Calu3 (cell line): ENCODE measurements at regions not wholly inside any gene's neighbourhood (a gene's known extent, or its start where the extent isn't known, plus 50 kb on each side); places are given as distances from the start of the nearest gene placed in this dataset.

Experiments
- BruUV-seq: library from RNA; stranded (reverse); fragments of 400-500 nt; replicated peaks from 2 replicates; lab custom pipeline; 2021; lab: Mats Ljungman, UMichigan
- CTCF ChIA-PET: fragments of 300-600 bp; sonication (Branson Sonifier 250); formaldehyde crosslinking; loops from one replicate; lab custom pipeline; 2022; ENCODE audit warnings: antibody characterized with exemption; lab: Charles Lee
- DNase-seq: peaks from one replicate; pipeline ENCODE4 v3.0.0; 2022
- H3K27ac Mint-ChIP-seq: one replicate; pipeline ENCODE4 v1.8.0; 2022; ENCODE audit warnings: mixed read lengths; ENCODE audit not compliant: unreplicated experiment
- H3K27me3 Mint-ChIP-seq: one replicate; pipeline ENCODE4 v1.8.0; 2022; ENCODE audit warnings: mixed read lengths; ENCODE audit not compliant: unreplicated experiment
- H3K36me3 Mint-ChIP-seq: one replicate; pipeline ENCODE4 v1.8.0; 2022; ENCODE audit warnings: mild to moderate bottlenecking, moderate library complexity, mixed read lengths; ENCODE audit not compliant: insufficient read depth, unreplicated experiment
- H3K4me1 Mint-ChIP-seq: one replicate; pipeline ENCODE4 v1.8.0; 2022; ENCODE audit warnings: mild to moderate bottlenecking, low read depth, mixed read lengths; ENCODE audit not compliant: unreplicated experiment
- H3K4me3 Mint-ChIP-seq: one replicate; pipeline ENCODE4 v1.8.0; 2022; ENCODE audit warnings: mild to moderate bottlenecking, low read depth, moderate library complexity, mixed read lengths; ENCODE audit not compliant: unreplicated experiment
- H3K9me3 Mint-ChIP-seq: one replicate; pipeline ENCODE4 v1.8.0; 2022; ENCODE audit warnings: low read depth, mixed read lengths; ENCODE audit not compliant: unreplicated experiment
- intact Hi-C: fragments of 100-400 bp; cut with micrococcal nuclease; formaldehyde crosslinking; loops from one replicate; pipeline ENCODE4 v1.10.0; 2022; ENCODE audit not compliant: unreplicated experiment
- TF ChIP-seq, protein P1 (sequence below): fragments of 200-600 bp; IDR thresholded peaks from one replicate; pipeline ENCODE4 v1.8.0; 2022; ENCODE audit warnings: antibody characterized with exemption; ENCODE audit not compliant: unreplicated experiment

GRCh38 chr20:57927376-57927775 lies 217.6 kb upstream of the PMEPA1 start:
- DNase-seq, result no peak
- no TSS peak for BruUV-seq
- Mint-ChIP-seq H3K9me3 (peaks cover 19% of the 10 kb centered on the region), H3K4me1 (peaks cover 8% of the 10 kb centered on the region), H3K27ac (no peak overlapping the region), H3K4me3 (no peak overlapping the region), H3K27me3 (no peaks in the 10 kb centered on the region), H3K36me3 (no peaks in the 10 kb centered on the region)
- TF ChIP-seq, protein P1, sequence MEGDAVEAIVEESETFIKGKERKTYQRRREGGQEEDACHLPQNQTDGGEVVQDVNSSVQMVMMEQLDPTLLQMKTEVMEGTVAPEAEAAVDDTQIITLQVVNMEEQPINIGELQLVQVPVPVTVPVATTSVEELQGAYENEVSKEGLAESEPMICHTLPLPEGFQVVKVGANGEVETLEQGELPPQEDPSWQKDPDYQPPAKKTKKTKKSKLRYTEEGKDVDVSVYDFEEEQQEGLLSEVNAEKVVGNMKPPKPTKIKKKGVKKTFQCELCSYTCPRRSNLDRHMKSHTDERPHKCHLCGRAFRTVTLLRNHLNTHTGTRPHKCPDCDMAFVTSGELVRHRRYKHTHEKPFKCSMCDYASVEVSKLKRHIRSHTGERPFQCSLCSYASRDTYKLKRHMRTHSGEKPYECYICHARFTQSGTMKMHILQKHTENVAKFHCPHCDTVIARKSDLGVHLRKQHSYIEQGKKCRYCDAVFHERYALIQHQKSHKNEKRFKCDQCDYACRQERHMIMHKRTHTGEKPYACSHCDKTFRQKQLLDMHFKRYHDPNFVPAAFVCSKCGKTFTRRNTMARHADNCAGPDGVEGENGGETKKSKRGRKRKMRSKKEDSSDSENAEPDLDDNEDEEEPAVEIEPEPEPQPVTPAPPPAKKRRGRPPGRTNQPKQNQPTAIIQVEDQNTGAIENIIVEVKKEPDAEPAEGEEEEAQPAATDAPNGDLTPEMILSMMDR, result no peak
- intact Hi-C loops, result no loop called here
- CTCF ChIA-PET, result interaction anchor here (0.5 kb wide), 1 partner anchor 1777 kb away, joined by 3 read pairs; no protein-coding TSS in a partner anchor

DNA sequence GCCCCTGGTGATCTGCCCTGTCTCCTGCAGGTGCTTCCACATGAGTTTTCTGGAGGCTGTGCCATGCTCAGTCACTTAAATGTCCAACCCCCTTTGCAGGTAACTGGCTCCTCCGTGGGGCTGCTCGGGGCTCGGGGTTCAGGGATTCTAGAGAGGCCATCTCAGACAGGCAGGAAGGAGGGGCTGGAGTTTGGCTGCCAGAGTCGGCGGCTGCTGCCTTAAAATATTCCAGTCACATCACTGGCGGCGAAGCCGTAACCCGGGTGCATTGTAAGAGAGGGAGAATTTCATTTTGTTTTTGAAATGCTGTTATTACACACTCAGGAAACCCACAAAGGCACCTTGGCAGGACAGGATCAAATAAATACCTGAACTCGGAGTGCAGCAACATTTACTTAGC lies 212.9 kb upstream of the PMEPA1 start:
- H3K27me3 Mint-ChIP-seq, result no peaks in the 10 kb centered on the region
- H3K9me3 Mint-ChIP-seq, result peaks cover 15% of the 10 kb centered on the region
- BruUV-seq, result no TSS peak
- CTCF ChIA-PET, result no interaction called here
- H3K4me1 Mint-ChIP-seq, result peaks cover 24% of the 10 kb centered on the region
- intact Hi-C loops, result no loop called here
- no peaks in the 10 kb centered on the region for H3K36me3 Mint-ChIP-seq
- TF ChIP-seq, protein P1, result no peak
- DNase-seq, result no peak
- no peak overlapping the region for H3K4me3 Mint-ChIP-seq
- H3K27ac Mint-ChIP-seq, result no peak overlapping the region

DNA sequence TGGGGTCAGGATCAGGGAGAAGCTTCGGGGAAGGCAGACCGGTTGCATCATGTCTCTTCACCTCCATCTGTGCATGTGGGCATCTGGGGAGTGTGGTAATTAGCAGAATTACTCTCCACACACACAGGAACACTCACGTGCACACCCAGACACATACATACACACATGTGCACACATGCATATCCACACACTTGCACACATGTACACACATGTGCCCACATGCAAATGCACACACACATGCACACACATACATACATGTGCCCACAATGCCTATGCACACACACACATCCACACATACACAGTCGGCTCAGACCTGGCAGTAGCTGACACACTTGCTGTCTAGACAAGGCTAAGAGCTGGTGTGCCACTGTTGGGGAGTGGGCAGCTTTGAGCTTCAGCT lies 212.3 kb upstream of the PMEPA1 start:
- no peaks in the 10 kb centered on the region for H3K27me3 Mint-ChIP-seq
- no peak overlapping the region for H3K4me3 Mint-ChIP-seq
- intact Hi-C loops, result no loop called here
- no peak for DNase-seq
- CTCF ChIA-PET, result no interaction called here
- no peak overlapping the region for H3K27ac Mint-ChIP-seq
- H3K9me3 Mint-ChIP-seq, result peaks cover 13% of the 10 kb centered on the region
- H3K4me1 Mint-ChIP-seq, result peaks cover 28% of the 10 kb centered on the region
- H3K36me3 Mint-ChIP-seq, result no peaks in the 10 kb centered on the region
- no TSS peak for BruUV-seq
- TF ChIP-seq, protein P1, result no peak

DNA sequence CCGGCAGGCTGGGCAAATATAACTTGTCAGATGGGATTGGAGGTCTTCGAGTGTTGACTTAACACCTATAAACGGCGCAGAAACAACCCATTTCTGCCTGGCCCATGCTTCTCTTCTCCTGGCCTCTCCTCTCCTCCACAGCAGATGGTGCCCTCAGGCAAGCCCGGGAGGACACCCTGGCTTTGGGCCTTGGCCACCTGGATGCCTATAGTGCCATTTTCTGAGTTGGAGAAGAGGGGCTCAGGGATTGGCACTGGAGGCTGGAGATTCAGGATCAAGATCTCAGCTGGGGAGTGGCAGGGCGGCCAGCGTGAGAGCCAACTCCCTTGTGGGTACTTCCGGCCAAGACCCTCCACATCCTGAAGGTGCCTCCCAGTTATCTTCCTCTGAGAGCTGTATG lies 211.9 kb upstream of the PMEPA1 start:
- CTCF ChIA-PET, result no interaction called here

More for the DNA sequence above, 211.9 kb upstream of the PMEPA1 start:
- no TSS peak for BruUV-seq
- no peak overlapping the region for H3K27ac Mint-ChIP-seq
- no peak for DNase-seq
- TF ChIP-seq, protein P1, result no peak
- peaks cover 32% of the 10 kb centered on the region for H3K4me1 Mint-ChIP-seq
- no peak overlapping the region for H3K4me3 Mint-ChIP-seq
- no peaks in the 10 kb centered on the region for H3K36me3 Mint-ChIP-seq
- peaks cover 12% of the 10 kb centered on the region for H3K9me3 Mint-ChIP-seq
- intact Hi-C loops, result no loop called here
- no peaks in the 10 kb centered on the region for H3K27me3 Mint-ChIP-seq
